ENCODE measurements at regions not wholly inside any gene's neighbourhood (a gene's known extent, or its start where the extent isn't known, plus 50 kb on each side); places are given as distances from the start of the nearest gene placed in this dataset.

DNA sequence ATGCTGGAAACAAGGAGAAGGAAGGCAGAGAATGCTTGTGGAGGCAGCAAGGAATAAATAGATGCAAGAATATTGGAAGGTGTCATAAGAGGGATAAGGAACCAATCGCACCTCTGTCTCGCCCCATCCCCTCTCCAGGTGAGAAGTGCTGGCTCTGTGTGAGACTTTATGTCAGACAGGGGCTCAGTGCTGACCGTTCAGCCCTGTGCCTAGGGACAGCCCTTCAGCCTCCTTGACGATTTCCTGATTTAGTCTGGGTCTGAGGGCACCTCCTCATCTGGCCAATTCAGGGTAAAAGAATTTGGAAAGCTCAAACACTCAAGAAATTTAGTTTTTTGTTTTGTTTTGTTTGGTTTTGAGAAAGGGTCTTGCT lies 54.9 kb downstream of the FAM241B start:
- no peak for TF ChIP-seq POLR2A (IDR thresholded peaks at IDR 0.05)
- TF ChIP-seq, protein P1, sequence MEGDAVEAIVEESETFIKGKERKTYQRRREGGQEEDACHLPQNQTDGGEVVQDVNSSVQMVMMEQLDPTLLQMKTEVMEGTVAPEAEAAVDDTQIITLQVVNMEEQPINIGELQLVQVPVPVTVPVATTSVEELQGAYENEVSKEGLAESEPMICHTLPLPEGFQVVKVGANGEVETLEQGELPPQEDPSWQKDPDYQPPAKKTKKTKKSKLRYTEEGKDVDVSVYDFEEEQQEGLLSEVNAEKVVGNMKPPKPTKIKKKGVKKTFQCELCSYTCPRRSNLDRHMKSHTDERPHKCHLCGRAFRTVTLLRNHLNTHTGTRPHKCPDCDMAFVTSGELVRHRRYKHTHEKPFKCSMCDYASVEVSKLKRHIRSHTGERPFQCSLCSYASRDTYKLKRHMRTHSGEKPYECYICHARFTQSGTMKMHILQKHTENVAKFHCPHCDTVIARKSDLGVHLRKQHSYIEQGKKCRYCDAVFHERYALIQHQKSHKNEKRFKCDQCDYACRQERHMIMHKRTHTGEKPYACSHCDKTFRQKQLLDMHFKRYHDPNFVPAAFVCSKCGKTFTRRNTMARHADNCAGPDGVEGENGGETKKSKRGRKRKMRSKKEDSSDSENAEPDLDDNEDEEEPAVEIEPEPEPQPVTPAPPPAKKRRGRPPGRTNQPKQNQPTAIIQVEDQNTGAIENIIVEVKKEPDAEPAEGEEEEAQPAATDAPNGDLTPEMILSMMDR (IDR thresholded peaks at IDR 0.05): no peak

All from right lobe of liver (tissue), 4 donors.